H54 (cell line): ENCODE measurements at regions not wholly inside any gene's neighbourhood (a gene's known extent, or its start where the extent isn't known, plus 50 kb on each side); places are given as distances from the start of the nearest gene placed in this dataset.
"Not testable (repeated sequence)": the region's sequence is repeated elsewhere in the genome, so short reads cannot be mapped to it uniquely, and the experiment has no call there.

ENCODE experiments used
- DNase-seq: peaks from one replicate; pipeline ENCODE4 v3.0.0; 2011; ENCODE audit warnings: low spot score, mixed read lengths; ENCODE audit not compliant: insufficient read length
- FAIRE-seq: peaks from 3 replicates; lab custom pipeline; 2011; peaks lifted over from hg19 to GRCh38; lab: Jason Lieb, UNC
- POLR2A ChIP-seq: IDR thresholded peaks from 2 replicates; pipeline ENCODE4 v1.6.1; 2011; ENCODE audit warnings: low read depth, mild to moderate bottlenecking, low read length

- no peak for TF ChIP-seq POLR2A
- FAIRE-seq (no peak), DNase-seq (no peak)
These were observed 165.7 kb downstream of the RTP5 start for GRCh38 chr2:242034996-242035814.

GRCh38 chr2:242035858-242036652 lies 166.5 kb downstream of the RTP5 start:
- FAIRE-seq: no peak
- DNase-seq: no peak
- no peak for TF ChIP-seq POLR2A

- DNase-seq (no peak), FAIRE-seq (no peak)
- no peak for TF ChIP-seq POLR2A
These were observed 167.1 kb downstream of the RTP5 start for GRCh38 chr2:242036653-242036950.

GRCh38 chr2:242038166-242038927 lies 168.8 kb downstream of the RTP5 start:
- FAIRE-seq (no peak), DNase-seq (no peak)
- TF ChIP-seq POLR2A: no peak

GRCh38 chr2:242038928-242039341 lies 169.4 kb downstream of the RTP5 start:
- no peak for TF ChIP-seq POLR2A
- DNase-seq (no peak), FAIRE-seq (no peak)

GRCh38 chr2:242040303-242040655 lies 170.8 kb downstream of the RTP5 start:
- TF ChIP-seq POLR2A: no peak
- DNase-seq: no peak
- FAIRE-seq: no peak

GRCh38 chr2:242040681-242041080 lies 171.2 kb downstream of the RTP5 start:
- no peak for FAIRE-seq
- TF ChIP-seq POLR2A: no peak
- no peak for DNase-seq

- DNase-seq: no peak
- TF ChIP-seq POLR2A: no peak
- FAIRE-seq: no peak
These were observed 172.3 kb downstream of the RTP5 start for GRCh38 chr2:242041816-242042215.

GRCh38 chr2:242043538-242044312 lies 174.2 kb downstream of the RTP5 start:
- FAIRE-seq (no peak), DNase-seq (no peak)
- TF ChIP-seq POLR2A: no peak

GRCh38 chr2:242044313-242044590 lies 174.7 kb downstream of the RTP5 start:
- DNase-seq (no peak), FAIRE-seq (no peak)
- TF ChIP-seq POLR2A: no peak

- FAIRE-seq: not testable (repeated sequence)
These were observed 176.1 kb downstream of the RTP5 start for GRCh38 chr2:242045596-242046144.

GRCh38 chr2:242046206-242046826 lies 176.8 kb downstream of the RTP5 start:
- TF ChIP-seq POLR2A: no peak
- no peak for DNase-seq
- FAIRE-seq: no peak

More at GRCh38 chr2:242045596-242046144, 176.1 kb downstream of the RTP5 start:
- not testable (repeated sequence) for DNase-seq

- FAIRE-seq: no peak
- no peak for TF ChIP-seq POLR2A
- DNase-seq: no peak
These were observed 178.4 kb downstream of the RTP5 start for GRCh38 chr2:242047963-242048362.
